SK-N-SH (cell line): ENCODE measurements at regions not wholly inside any gene's neighbourhood (a gene's known extent, or its start where the extent isn't known, plus 50 kb on each side); places are given as distances from the start of the nearest gene placed in this dataset.

Experiments
- CTCF ChIA-PET: fragments of 300-600, 350-600 bp; formaldehyde crosslinking; extraction: SDS; loops from one replicate; lab custom pipeline; 2021; lab: Yijun Ruan, JAX
- POLR2A ChIA-PET: fragments of 350-600 bp; sonication (Branson Sonifier 250); formaldehyde crosslinking; extraction: SDS; loops from one replicate; lab custom pipeline; 2020; ENCODE audit warnings: antibody characterized with exemption, inconsistent platforms; lab: Yijun Ruan, JAX
- DNase-seq: peaks from one replicate; pipeline ENCODE4 v3.0.0; 2012
- H2AFZ ChIP-seq: fragments of 200-600 bp; sonication (generic); 2 replicates; pipeline ENCODE4 v1.8.1; 2016; ENCODE audit warnings: antibody characterized with exemption, mild to moderate bottlenecking, low read depth
- H3F3A ChIP-seq: fragments of 200-600 bp; sonication (generic); replicated peaks from 2 replicates; pipeline ENCODE3; 2016; ENCODE audit warnings: antibody characterized with exemption, mild to moderate bottlenecking; ENCODE audit not compliant: insufficient read depth
- H3K27ac ChIP-seq, 2 experiments: fragments of 200-500 bp in 1 of 2; fragments of 200-600 bp in 1 of 2; sonication (Bioruptor generic) in 1 of 2; sonication (generic), shearing (Covaris generic) in 1 of 2; 2 replicates each; pipeline versions ENCODE4 v1.5.1 to v1.6.1; 2014 to 2016; ENCODE audit warnings: low read depth in 2 of 2, inconsistent platforms in 1 of 2, low read length in 1 of 2, mild to moderate bottlenecking in 1 of 2, mixed read lengths in 1 of 2
- H3K27me3 ChIP-seq: fragments of 200-600 bp; sonication (generic), shearing (Covaris generic); 2 replicates; pipeline ENCODE4 v1.6.1; 2016; ENCODE audit warnings: mixed run types; ENCODE audit not compliant: insufficient read depth
- H3K36me3 ChIP-seq, 2 experiments: fragments of 200-500 bp in 1 of 2; fragments of 200-600 bp in 1 of 2; sonication (Bioruptor generic) in 1 of 2; sonication (generic) in 1 of 2; replicated peaks in 1 of 2; 2 replicates each; pipeline versions ENCODE3 to v1.5.1; 2014 to 2016; ENCODE audit warnings: low read length in 1 of 2, mild to moderate bottlenecking in 1 of 2; ENCODE audit not compliant: insufficient read depth in 2 of 2, control insufficient read depth in 1 of 2
- H3K4me1 ChIP-seq, 2 experiments: fragments of 200-500 bp in 1 of 2; fragments of 200-600 bp in 1 of 2; sonication (Bioruptor generic) in 1 of 2; sonication (generic), shearing (Covaris generic) in 1 of 2; 2 replicates each; pipeline versions ENCODE4 v1.5.1 to v1.6.1; 2014 to 2016; ENCODE audit warnings: low read depth in 1 of 2, low read length in 1 of 2, mixed run types in 1 of 2; ENCODE audit not compliant: insufficient read depth in 2 of 2, control insufficient read depth in 1 of 2
- H3K4me2 ChIP-seq: fragments of 200-600 bp; sonication (generic), shearing (Covaris generic); 2 replicates; pipeline ENCODE4 v1.6.1; 2017; ENCODE audit warnings: mixed run types
- H3K4me3 ChIP-seq, 2 experiments: fragments of 200-500 bp in 1 of 2; fragments of 200-600 bp in 1 of 2; sonication (Bioruptor generic) in 1 of 2; sonication (generic), shearing (Covaris generic) in 1 of 2; 2 replicates each; pipeline versions ENCODE4 v1.5.1 to v1.8.1; 2014 to 2016; ENCODE audit warnings: low read depth in 2 of 2, inconsistent platforms in 1 of 2, low read length in 1 of 2, mild to moderate bottlenecking in 1 of 2, mixed read lengths in 1 of 2, moderate library complexity in 1 of 2
- H3K79me2 ChIP-seq: fragments of 200-600 bp; sonication (generic); 2 replicates; pipeline ENCODE4 v1.8.1; 2017; ENCODE audit warnings: mild to moderate bottlenecking; ENCODE audit not compliant: insufficient read depth
- H3K9ac ChIP-seq: fragments of 200-600 bp; sonication (generic); 2 replicates; pipeline ENCODE4 v1.6.1; 2017; ENCODE audit warnings: mixed run types
- H3K9me2 ChIP-seq: fragments of 200-600 bp; sonication (generic); 2 replicates; pipeline ENCODE4 v1.6.1; 2017; ENCODE audit warnings: mixed run types
- H3K9me3 ChIP-seq: fragments of 200-600 bp; sonication (generic); 2 replicates; pipeline ENCODE4 v1.6.1; 2017; ENCODE audit warnings: mixed run types, mild to moderate bottlenecking, moderate library complexity
- H4K20me1 ChIP-seq: fragments of 200-600 bp; sonication (generic); 2 replicates; pipeline ENCODE4 v1.6.1; 2017; ENCODE audit warnings: mild to moderate bottlenecking, mixed run types; ENCODE audit not compliant: insufficient read depth
- ELF1 ChIP-seq: IDR thresholded peaks from 2 replicates; pipeline ENCODE4 v1.4.0; 2012
- EP300 ChIP-seq, 2 experiments: IDR thresholded peaks; 2 replicates each; pipeline versions ENCODE4 v1.4.0 to v1.6.1; 2012; ENCODE audit warnings: borderline replicate concordance in 1 of 2, low read depth in 1 of 2, low read length in 1 of 2
- GATA2 ChIP-seq: sonication (generic); formaldehyde crosslinking; IDR thresholded peaks from 2 replicates; pipeline ENCODE4 v1.5.0; 2020; ENCODE audit warnings: mild to moderate bottlenecking, missing genetic modification reagents
- MXI1 ChIP-seq: IDR thresholded peaks from 2 replicates; pipeline ENCODE4 v1.6.1; 2012; ENCODE audit warnings: mild to moderate bottlenecking, low read depth, low read length, improper control_type of control experiment
- NRF1 ChIP-seq: IDR thresholded peaks from 2 replicates; pipeline ENCODE4 v1.6.1; 2012; ENCODE audit warnings: low read depth, mild to moderate bottlenecking, low read length
- RCOR1 ChIP-seq: fragments of 150-350 bp; IDR thresholded peaks from 2 replicates; pipeline ENCODE4 v1.6.1; 2017; ENCODE audit warnings: antibody characterized with exemption, low read length
- RXRA ChIP-seq: IDR thresholded peaks from 2 replicates; pipeline ENCODE4 v1.4.0; 2012; ENCODE audit warnings: low read depth, mild to moderate bottlenecking, borderline replicate concordance
- SMC3 ChIP-seq: IDR thresholded peaks from 2 replicates; pipeline ENCODE4 v1.6.1; 2012; ENCODE audit warnings: low read depth, low read length, improper control_type of control experiment
- USF1 ChIP-seq: IDR thresholded peaks from 2 replicates; pipeline ENCODE4 v1.4.0; 2012; ENCODE audit warnings: low read depth, borderline replicate concordance
- USF2 ChIP-seq: fragments of 150-350 bp; IDR thresholded peaks from 2 replicates; pipeline ENCODE4 v1.6.1; 2017; ENCODE audit warnings: antibody characterized with exemption, low read length, low read depth, borderline replicate concordance
- WGBS: methylation state at CpG from one replicate; pipeline ENCODE4 v1.1.6; 2017; ENCODE audit warnings: low lambda C conversion rate; 5-methylcytosine and 5-hydroxymethylcytosine counted together

- Histone ChIP-seq H3K9ac (no peak overlapping the region), H3F3A (no peaks in the 10 kb centered on the region), H3K27ac (peak overlapping the region in 1 of 2 experiments; percentile 34; a peak in 1 of 4 replicates), H4K20me1 (no peaks in the 10 kb centered on the region), H3K4me3 (no peak overlapping the region), H3K9me3 (no peaks in the 10 kb centered on the region), H3K36me3 (no peaks in the 10 kb centered on the region), H3K9me2 (no peaks in the 10 kb centered on the region), H2AFZ (no peak overlapping the region), H3K79me2 (no peaks in the 10 kb centered on the region), H3K27me3 (no peaks in the 10 kb centered on the region), H3K4me1 (no peaks in the 10 kb centered on the region; a peak in 1 of 4 replicates), H3K4me2 (no peak overlapping the region)
- TF ChIP-seq USF1 (no peak), USF2 (no peak), MXI1 (no peak), SMC3 (no peak), RCOR1 (no peak), ELF1 (no peak)
- peak; percentile 1 for DNase-seq
- 10% methylated on average over 2 of the region's 2 CpGs for WGBS
- POLR2A ChIA-PET, result no interaction called here
- CTCF ChIA-PET, result no interaction called here
Measured at GRCh38 chr1:199646761-199647160, 380.7 kb upstream of the NR5A2 start.

GRCh38 chr1:199657449-199657848 lies 370.1 kb upstream of the NR5A2 start:
- Histone ChIP-seq H3K9ac (no peak overlapping the region), H3K4me1 (no peaks in the 10 kb centered on the region; a peak in 1 of 4 replicates), H3K4me2 (no peak overlapping the region), H3K9me2 (no peaks in the 10 kb centered on the region), H3K79me2 (no peaks in the 10 kb centered on the region), H3F3A (no peaks in the 10 kb centered on the region), H4K20me1 (no peaks in the 10 kb centered on the region), H3K27ac (no peak overlapping the region), H2AFZ (no peak overlapping the region), H3K27me3 (no peaks in the 10 kb centered on the region), H3K36me3 (no peaks in the 10 kb centered on the region), H3K9me3 (no peaks in the 10 kb centered on the region), H3K4me3 (no peak overlapping the region)
- 25% methylated on average over 3 of the region's 3 CpGs for WGBS
- no peak for DNase-seq
- CTCF ChIA-PET, result interaction anchor here (0.7 kb wide), 1 partner anchor 603 kb away, joined by 3 read pairs; no protein-coding TSS in a partner anchor
- POLR2A ChIA-PET, result no interaction called here
- no peak for TF ChIP-seq EP300 (IDR thresholded peaks at IDR 0.05; ENCODE audit: borderline replicate concordance in 1 of 2, low read depth in 1 of 2, low read length in 1 of 2)
- no peak for TF ChIP-seq GATA2 (CRISPR knock-in tag)
- TF ChIP-seq NRF1, result no peak
- no peak for TF ChIP-seq RXRA
- TF ChIP-seq USF1, result no peak
